ENCODE measurements at regions not wholly inside any gene's neighbourhood (a gene's known extent, or its start where the extent isn't known, plus 50 kb on each side); places are given as distances from the start of the nearest gene placed in this dataset.
"Not testable (repeated sequence)": the region's sequence is repeated elsewhere in the genome, so short reads cannot be mapped to it uniquely, and the experiment has no call there.

- no peak for DNase-seq
Observed at GRCh38 chr3:13147344-13147743, 74.1 kb upstream of the IQSEC1 start.

- DNase-seq, result no peak
Observed at GRCh38 chr3:13146643-13147143, 73.5 kb upstream of the IQSEC1 start.

- no peak for DNase-seq
Observed at GRCh38 chr3:13145826-13146642, 72.8 kb upstream of the IQSEC1 start.

- DNase-seq, result no peak
Observed at GRCh38 chr3:13145131-13145825, 72.0 kb upstream of the IQSEC1 start.

GRCh38 chr3:13144163-13145023 lies 71.2 kb upstream of the IQSEC1 start:
- DNase-seq, result no peak

- DNase-seq, result no peak
Observed at GRCh38 chr3:13143381-13144004, 70.3 kb upstream of the IQSEC1 start.

GRCh38 chr3:13142552-13143380 lies 69.5 kb upstream of the IQSEC1 start:
- no peak for DNase-seq

GRCh38 chr3:13141991-13142412 lies 68.8 kb upstream of the IQSEC1 start:
- DNase-seq, result peak; percentile 25

- DNase-seq, result no peak
Observed at GRCh38 chr3:13141183-13141582, 68.0 kb upstream of the IQSEC1 start.

GRCh38 chr3:13140596-13140995 lies 67.4 kb upstream of the IQSEC1 start:
- peak; percentile 17 for DNase-seq

- DNase-seq, result no peak
Observed at GRCh38 chr3:13139471-13140065, 66.3 kb upstream of the IQSEC1 start.

- DNase-seq, result no peak
Observed at GRCh38 chr3:13138833-13139145, 65.6 kb upstream of the IQSEC1 start.

GRCh38 chr3:13137941-13138832 lies 65.0 kb upstream of the IQSEC1 start:
- peak; percentile 24 for DNase-seq

- DNase-seq, result not testable (repeated sequence)
Observed at GRCh38 chr3:13136848-13137247, 63.6 kb upstream of the IQSEC1 start.

- DNase-seq, result no peak
Observed at GRCh38 chr3:13136426-13136825, 63.2 kb upstream of the IQSEC1 start.

GRCh38 chr3:13135811-13136321 lies 62.6 kb upstream of the IQSEC1 start:
- DNase-seq, result peak; percentile 18

- peak; percentile 28 for DNase-seq
Observed at GRCh38 chr3:13135251-13135810, 62.1 kb upstream of the IQSEC1 start.

GRCh38 chr3:13134879-13135206 lies 61.6 kb upstream of the IQSEC1 start:
- DNase-seq, result no peak

- DNase-seq, result peak; percentile 18
Observed at GRCh38 chr3:13134166-13134878, 61.1 kb upstream of the IQSEC1 start.
